Gastroesophageal sphincter (tissue), 3 donors: ENCODE measurements at regions not wholly inside any gene's neighbourhood (a gene's known extent, or its start where the extent isn't known, plus 50 kb on each side); places are given as distances from the start of the nearest gene placed in this dataset.
"Not testable (repeated sequence)": the region's sequence is repeated elsewhere in the genome, so short reads cannot be mapped to it uniquely, and the experiment has no call there.

Experiments
- CTCF ChIP-seq, 4 experiments: fragments of 200-600 bp in 2 of 4; fragments of 450-650 bp in 2 of 4; sonication (generic) in 1 of 4; IDR thresholded peaks; one replicate each; pipeline ENCODE4 v1.5.1; 2017 to 2019; ENCODE audit warnings: antibody characterized with exemption in 4 of 4, mild to moderate bottlenecking in 2 of 4, moderate library complexity in 2 of 4
- POLR2AphosphoS5 ChIP-seq: sonication (generic); formaldehyde crosslinking; IDR thresholded peaks from one replicate; pipeline ENCODE4 v1.6.1; 2017; ENCODE audit warnings: antibody characterized with exemption

GRCh38 chr5:54393007-54393406 is 62.5 kb upstream of the HSPB3 start:
- TF ChIP-seq CTCF (IDR thresholded peaks at IDR 0.05); POLR2AphosphoS5: not testable (repeated sequence)
